Liver (tissue), 8 donors: ENCODE measurements at regions not wholly inside any gene's neighbourhood (a gene's known extent, or its start where the extent isn't known, plus 50 kb on each side); places are given as distances from the start of the nearest gene placed in this dataset.
"Not testable (repeated sequence)": the region's sequence is repeated elsewhere in the genome, so short reads cannot be mapped to it uniquely, and the experiment has no call there.

Source experiments
- DNase-seq: peaks from one replicate; pipeline ENCODE4 v3.0.0-alpha.2; 2017; ENCODE audit warnings: low spot score
- H3K27ac ChIP-seq, 2 donors: one replicate each; pipeline ENCODE4 v1.7.0; 2013; ENCODE audit warnings: inconsistent platforms in 2 of 2, low read length in 2 of 2, control low read depth in 1 of 2, low read depth in 1 of 2, mild to moderate bottlenecking in 1 of 2
- H3K27me3 ChIP-seq, 4 donors: one replicate each; pipeline versions ENCODE4 v1.6.1 to v1.7.0; 2013; ENCODE audit warnings: low read length in 3 of 4, inconsistent platforms in 1 of 4, mild to moderate bottlenecking in 1 of 4, moderate library complexity in 1 of 4; ENCODE audit not compliant: control insufficient read depth in 4 of 4, insufficient read depth in 4 of 4
- H3K36me3 ChIP-seq, 4 donors: one replicate each; pipeline versions ENCODE4 v1.6.1 to v1.7.0; 2013; ENCODE audit warnings: low read length in 3 of 4, mild to moderate bottlenecking in 3 of 4, low read depth in 1 of 4, moderate library complexity in 1 of 4; ENCODE audit not compliant: control insufficient read depth in 4 of 4, insufficient read depth in 3 of 4
- H3K4me1 ChIP-seq, 4 donors: one replicate each; pipeline versions ENCODE4 v1.6.1 to v1.7.0; 2013; ENCODE audit warnings: low read length in 3 of 4, mild to moderate bottlenecking in 3 of 4, moderate library complexity in 1 of 4; ENCODE audit not compliant: control insufficient read depth in 4 of 4, insufficient read depth in 4 of 4
- H3K4me3 ChIP-seq, 3 donors: one replicate each; pipeline versions ENCODE4 v1.6.1 to v1.7.0; 2013; ENCODE audit warnings: low read length in 3 of 3, control low read depth in 1 of 3, low read depth in 1 of 3, mild to moderate bottlenecking in 1 of 3
- H3K9ac ChIP-seq, 2 donors: one replicate each; pipeline ENCODE4 v1.7.0; 2013; ENCODE audit warnings: low read length in 2 of 2, mild to moderate bottlenecking in 2 of 2, moderate library complexity in 2 of 2, control low read depth in 1 of 2, low read depth in 1 of 2
- H3K9me3 ChIP-seq, 4 donors: one replicate each; pipeline versions ENCODE4 v1.6.1 to v1.7.0; 2013; ENCODE audit warnings: low read length in 3 of 4; ENCODE audit not compliant: control insufficient read depth in 4 of 4
- EGR1 ChIP-seq, 2 donors: IDR thresholded peaks; 2 replicates each; pipeline ENCODE4 v1.6.1; 2016 to 2018; ENCODE audit warnings: antibody characterized with exemption in 2 of 2, low read depth in 2 of 2
- FOXA1 ChIP-seq: IDR thresholded peaks from 2 replicates; pipeline ENCODE4 v1.6.1; 2016; ENCODE audit warnings: antibody characterized with exemption
- FOXA2 ChIP-seq: IDR thresholded peaks from 2 replicates; pipeline ENCODE4 v1.6.1; 2016; ENCODE audit warnings: antibody characterized with exemption
- GABPA ChIP-seq, 2 donors: IDR thresholded peaks in 1 of 2; conservative IDR thresholded peaks in 1 of 2; 2 replicates each; pipeline ENCODE4 v1.6.1; 2016; ENCODE audit warnings: antibody characterized with exemption in 2 of 2, mild to moderate bottlenecking in 1 of 2, moderate library complexity in 1 of 2
- HNF4A ChIP-seq, 2 donors: conservative IDR thresholded peaks; 2 replicates each; pipeline ENCODE4 v1.6.1; 2016; ENCODE audit warnings: antibody characterized with exemption in 2 of 2, mild to moderate bottlenecking in 2 of 2
- HNF4G ChIP-seq: IDR thresholded peaks from 2 replicates; pipeline ENCODE4 v1.6.1; 2016; ENCODE audit warnings: antibody characterized with exemption
- JUND ChIP-seq, 2 donors: IDR thresholded peaks; 2 replicates each; pipeline ENCODE4 v1.6.1; 2016; ENCODE audit warnings: antibody characterized with exemption in 2 of 2
- NR2F2 ChIP-seq: IDR thresholded peaks from 2 replicates; pipeline ENCODE4 v1.6.1; 2016; ENCODE audit warnings: antibody characterized with exemption
- RAD21 ChIP-seq, 2 donors: IDR thresholded peaks; 2 replicates each; pipeline ENCODE4 v1.6.1; 2016; ENCODE audit warnings: antibody characterized with exemption in 2 of 2, mild to moderate bottlenecking in 2 of 2
- SP1 ChIP-seq: IDR thresholded peaks from 2 replicates; pipeline ENCODE4 v1.6.1; 2018; ENCODE audit warnings: antibody characterized with exemption, mild to moderate bottlenecking
- TAF1 ChIP-seq: conservative IDR thresholded peaks from 2 replicates; pipeline ENCODE4 v1.6.1; 2016; ENCODE audit warnings: antibody characterized with exemption, mild to moderate bottlenecking
- YY1 ChIP-seq: IDR thresholded peaks from 2 replicates; pipeline ENCODE4 v1.6.1; 2016; ENCODE audit warnings: antibody characterized with exemption, mild to moderate bottlenecking
- WGBS: extraction: QIAGEN DNeasy Blood & Tissue Kit; methylation state at CpG from one replicate; pipeline ENCODE4 v1.1.7; 2013; 5-methylcytosine and 5-hydroxymethylcytosine counted together
- TF ChIP-seq, protein P1 (sequence below): IDR thresholded peaks from 2 replicates; pipeline ENCODE4 v1.6.1; 2016; ENCODE audit warnings: antibody characterized with exemption
- TF ChIP-seq, protein P2 (sequence below): fragments of 150-350 bp; IDR thresholded peaks from 2 replicates; pipeline ENCODE4 v1.5.1; 2017; ENCODE audit warnings: improper control_type of control experiment, low read depth, low read length; ENCODE audit not compliant: missing input control
- TF ChIP-seq, protein P3 (sequence below): IDR thresholded peaks from 2 replicates; pipeline ENCODE4 v1.6.1; 2016; ENCODE audit warnings: antibody characterized with exemption
- TF ChIP-seq, protein P4 (sequence below): IDR thresholded peaks from 2 replicates; pipeline ENCODE4 v1.6.1; 2016; ENCODE audit warnings: antibody characterized with exemption
- TF ChIP-seq, protein P5 (sequence below): IDR thresholded peaks from 2 replicates; pipeline ENCODE4 v1.6.1; 2016; ENCODE audit warnings: antibody characterized with exemption, mild to moderate bottlenecking
- donor health status: healthy.
- donor health status: healthy.
- donor health status: healthy.
- donor health status: healthy.
- donor health status: healthy.

DNA sequence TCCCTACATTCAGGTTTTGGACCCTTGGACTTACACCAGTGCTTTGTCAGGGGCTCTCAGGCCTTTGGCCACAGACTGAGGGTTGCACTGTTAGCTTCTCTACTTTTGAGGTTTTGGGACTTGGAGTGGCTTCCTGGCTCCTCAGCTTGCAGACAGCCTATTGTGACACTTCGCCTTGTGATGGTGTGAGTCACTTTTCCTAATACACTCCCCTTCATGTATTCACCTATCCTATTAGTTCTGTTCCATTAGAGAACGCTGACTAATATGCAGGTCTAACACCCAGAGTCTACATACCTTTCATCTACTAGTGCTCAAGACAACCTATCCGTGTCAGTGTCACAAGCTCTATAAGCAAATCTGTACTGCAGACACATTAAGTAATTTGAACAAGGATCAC is 605.3 kb downstream of the KCNT2 start:
- Histone ChIP-seq H3K27ac (no peak overlapping the region), H3K4me3 (no peak overlapping the region), H3K9ac (no peak overlapping the region), H3K9me3 (no peaks in the 10 kb centered on the region), H3K27me3 (no peaks in the 10 kb centered on the region), H3K4me1 (peaks cover 0 to 4% (median under 1%) of the 10 kb centered on the region in 4 donors), H3K36me3 (no peaks in the 10 kb centered on the region)
- DNase-seq = no peak
- TF ChIP-seq FOXA1 = no peak
- 91% methylated on average over 3 of the region's 3 CpGs for WGBS

DNA sequence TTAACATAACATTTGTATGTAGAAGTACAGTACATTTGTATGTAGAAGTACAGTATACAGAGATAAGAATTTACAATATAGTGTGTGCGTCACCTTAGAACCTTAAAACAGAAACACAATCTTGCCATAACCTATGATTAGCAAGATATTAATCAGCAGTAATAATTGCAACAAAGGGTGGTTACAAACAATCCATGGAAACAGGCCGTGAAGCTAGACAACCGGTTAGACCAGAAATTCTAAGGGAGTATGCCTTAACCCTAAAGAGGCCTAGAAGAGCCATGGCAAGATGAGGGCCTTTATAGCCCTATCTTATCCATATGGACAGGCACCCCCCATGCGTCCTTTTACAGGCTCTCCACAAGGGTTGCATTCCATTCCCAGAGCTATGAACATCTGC is 605.9 kb downstream of the KCNT2 start:
- DNase-seq, H3K9me3 ChIP-seq, H3K9ac ChIP-seq, H3K4me3 ChIP-seq, H3K27me3 ChIP-seq, H3K36me3 ChIP-seq, H3K27ac ChIP-seq, H3K4me1 ChIP-seq: not testable (repeated sequence)
- WGBS = 91% methylated on average over 4 of the region's 4 CpGs

DNA sequence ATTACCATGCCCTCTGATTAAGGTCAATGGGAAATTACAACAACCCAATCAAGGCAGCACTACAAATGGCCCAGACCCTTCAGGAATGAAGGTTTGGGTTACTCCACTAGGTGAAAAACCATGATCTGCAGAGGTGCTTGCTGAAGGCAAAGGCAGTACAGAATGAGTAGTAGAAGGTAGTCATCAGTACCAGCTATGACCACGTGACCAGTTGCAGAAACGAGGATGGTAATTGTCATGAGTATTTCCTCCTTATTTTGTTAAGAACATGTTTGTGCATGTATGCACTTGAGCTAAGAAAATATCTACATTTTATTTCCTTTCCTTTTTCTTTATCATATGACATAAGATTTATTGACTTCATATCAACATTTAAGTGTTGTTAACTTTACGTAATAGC is 607.1 kb downstream of the KCNT2 start:
- no peak for DNase-seq
- Histone ChIP-seq H3K36me3 (no peaks in the 10 kb centered on the region), H3K9ac (no peak overlapping the region), H3K9me3 (no peaks in the 10 kb centered on the region), H3K27me3 (no peaks in the 10 kb centered on the region), H3K4me3 (no peak overlapping the region), H3K27ac (no peak overlapping the region), H3K4me1 (no peaks in the 10 kb centered on the region)
- no peak for TF ChIP-seq SP1
- TF ChIP-seq FOXA2 = no peak
- TF ChIP-seq TAF1 = no peak
- no peak for TF ChIP-seq GABPA (IDR thresholded peaks at IDR 0.05 in 1 of 2, conservative IDR thresholded peaks at IDR 0.05 in 1 of 2)
- TF ChIP-seq, protein P1, sequence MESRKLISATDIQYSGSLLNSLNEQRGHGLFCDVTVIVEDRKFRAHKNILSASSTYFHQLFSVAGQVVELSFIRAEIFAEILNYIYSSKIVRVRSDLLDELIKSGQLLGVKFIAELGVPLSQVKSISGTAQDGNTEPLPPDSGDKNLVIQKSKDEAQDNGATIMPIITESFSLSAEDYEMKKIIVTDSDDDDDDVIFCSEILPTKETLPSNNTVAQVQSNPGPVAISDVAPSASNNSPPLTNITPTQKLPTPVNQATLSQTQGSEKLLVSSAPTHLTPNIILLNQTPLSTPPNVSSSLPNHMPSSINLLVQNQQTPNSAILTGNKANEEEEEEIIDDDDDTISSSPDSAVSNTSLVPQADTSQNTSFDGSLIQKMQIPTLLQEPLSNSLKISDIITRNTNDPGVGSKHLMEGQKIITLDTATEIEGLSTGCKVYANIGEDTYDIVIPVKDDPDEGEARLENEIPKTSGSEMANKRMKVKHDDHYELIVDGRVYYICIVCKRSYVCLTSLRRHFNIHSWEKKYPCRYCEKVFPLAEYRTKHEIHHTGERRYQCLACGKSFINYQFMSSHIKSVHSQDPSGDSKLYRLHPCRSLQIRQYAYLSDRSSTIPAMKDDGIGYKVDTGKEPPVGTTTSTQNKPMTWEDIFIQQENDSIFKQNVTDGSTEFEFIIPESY = no peak
- TF ChIP-seq, protein P2, sequence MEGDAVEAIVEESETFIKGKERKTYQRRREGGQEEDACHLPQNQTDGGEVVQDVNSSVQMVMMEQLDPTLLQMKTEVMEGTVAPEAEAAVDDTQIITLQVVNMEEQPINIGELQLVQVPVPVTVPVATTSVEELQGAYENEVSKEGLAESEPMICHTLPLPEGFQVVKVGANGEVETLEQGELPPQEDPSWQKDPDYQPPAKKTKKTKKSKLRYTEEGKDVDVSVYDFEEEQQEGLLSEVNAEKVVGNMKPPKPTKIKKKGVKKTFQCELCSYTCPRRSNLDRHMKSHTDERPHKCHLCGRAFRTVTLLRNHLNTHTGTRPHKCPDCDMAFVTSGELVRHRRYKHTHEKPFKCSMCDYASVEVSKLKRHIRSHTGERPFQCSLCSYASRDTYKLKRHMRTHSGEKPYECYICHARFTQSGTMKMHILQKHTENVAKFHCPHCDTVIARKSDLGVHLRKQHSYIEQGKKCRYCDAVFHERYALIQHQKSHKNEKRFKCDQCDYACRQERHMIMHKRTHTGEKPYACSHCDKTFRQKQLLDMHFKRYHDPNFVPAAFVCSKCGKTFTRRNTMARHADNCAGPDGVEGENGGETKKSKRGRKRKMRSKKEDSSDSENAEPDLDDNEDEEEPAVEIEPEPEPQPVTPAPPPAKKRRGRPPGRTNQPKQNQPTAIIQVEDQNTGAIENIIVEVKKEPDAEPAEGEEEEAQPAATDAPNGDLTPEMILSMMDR = no peak
- TF ChIP-seq JUND (IDR thresholded peaks at IDR 0.05) = no peak
- no peak for TF ChIP-seq HNF4G
- no peak for TF ChIP-seq HNF4A (conservative IDR thresholded peaks at IDR 0.05)
- no peak for TF ChIP-seq EGR1 (IDR thresholded peaks at IDR 0.05; ENCODE audit: low read depth in 2 of 2)
- TF ChIP-seq, protein P3, sequence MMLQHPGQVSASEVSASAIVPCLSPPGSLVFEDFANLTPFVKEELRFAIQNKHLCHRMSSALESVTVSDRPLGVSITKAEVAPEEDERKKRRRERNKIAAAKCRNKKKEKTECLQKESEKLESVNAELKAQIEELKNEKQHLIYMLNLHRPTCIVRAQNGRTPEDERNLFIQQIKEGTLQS = no peak
- TF ChIP-seq FOXA1 = no peak
- TF ChIP-seq, protein P4, sequence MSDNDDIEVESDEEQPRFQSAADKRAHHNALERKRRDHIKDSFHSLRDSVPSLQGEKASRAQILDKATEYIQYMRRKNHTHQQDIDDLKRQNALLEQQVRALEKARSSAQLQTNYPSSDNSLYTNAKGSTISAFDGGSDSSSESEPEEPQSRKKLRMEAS = no peak
- TF ChIP-seq, protein P5, sequence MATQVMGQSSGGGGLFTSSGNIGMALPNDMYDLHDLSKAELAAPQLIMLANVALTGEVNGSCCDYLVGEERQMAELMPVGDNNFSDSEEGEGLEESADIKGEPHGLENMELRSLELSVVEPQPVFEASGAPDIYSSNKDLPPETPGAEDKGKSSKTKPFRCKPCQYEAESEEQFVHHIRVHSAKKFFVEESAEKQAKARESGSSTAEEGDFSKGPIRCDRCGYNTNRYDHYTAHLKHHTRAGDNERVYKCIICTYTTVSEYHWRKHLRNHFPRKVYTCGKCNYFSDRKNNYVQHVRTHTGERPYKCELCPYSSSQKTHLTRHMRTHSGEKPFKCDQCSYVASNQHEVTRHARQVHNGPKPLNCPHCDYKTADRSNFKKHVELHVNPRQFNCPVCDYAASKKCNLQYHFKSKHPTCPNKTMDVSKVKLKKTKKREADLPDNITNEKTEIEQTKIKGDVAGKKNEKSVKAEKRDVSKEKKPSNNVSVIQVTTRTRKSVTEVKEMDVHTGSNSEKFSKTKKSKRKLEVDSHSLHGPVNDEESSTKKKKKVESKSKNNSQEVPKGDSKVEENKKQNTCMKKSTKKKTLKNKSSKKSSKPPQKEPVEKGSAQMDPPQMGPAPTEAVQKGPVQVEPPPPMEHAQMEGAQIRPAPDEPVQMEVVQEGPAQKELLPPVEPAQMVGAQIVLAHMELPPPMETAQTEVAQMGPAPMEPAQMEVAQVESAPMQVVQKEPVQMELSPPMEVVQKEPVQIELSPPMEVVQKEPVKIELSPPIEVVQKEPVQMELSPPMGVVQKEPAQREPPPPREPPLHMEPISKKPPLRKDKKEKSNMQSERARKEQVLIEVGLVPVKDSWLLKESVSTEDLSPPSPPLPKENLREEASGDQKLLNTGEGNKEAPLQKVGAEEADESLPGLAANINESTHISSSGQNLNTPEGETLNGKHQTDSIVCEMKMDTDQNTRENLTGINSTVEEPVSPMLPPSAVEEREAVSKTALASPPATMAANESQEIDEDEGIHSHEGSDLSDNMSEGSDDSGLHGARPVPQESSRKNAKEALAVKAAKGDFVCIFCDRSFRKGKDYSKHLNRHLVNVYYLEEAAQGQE = no peak
- TF ChIP-seq RAD21 (IDR thresholded peaks at IDR 0.05) = no peak
- TF ChIP-seq NR2F2 = no peak
- no peak for TF ChIP-seq YY1
- WGBS = 81% methylated on average over 3 of the region's 3 CpGs
